Esophagus (tissue), 2 donors: ENCODE measurements at regions not wholly inside any gene's neighbourhood (a gene's known extent, or its start where the extent isn't known, plus 50 kb on each side); places are given as distances from the start of the nearest gene placed in this dataset.
"Not testable (repeated sequence)": the region's sequence is repeated elsewhere in the genome, so short reads cannot be mapped to it uniquely, and the experiment has no call there.

Experiments used
- H3K27ac ChIP-seq, 2 donors: one replicate each; pipeline ENCODE4 v1.5.1; 2013; ENCODE audit warnings: low read depth in 2 of 2, mild to moderate bottlenecking in 2 of 2, inconsistent platforms in 1 of 2, low read length in 1 of 2, moderate library complexity in 1 of 2
- H3K27me3 ChIP-seq, 2 donors: one replicate each; pipeline ENCODE4 v1.6.1; 2013; ENCODE audit warnings: low read length in 2 of 2, control low read depth in 1 of 2, mild to moderate bottlenecking in 1 of 2; ENCODE audit not compliant: insufficient read depth in 2 of 2, control insufficient read depth in 1 of 2
- H3K36me3 ChIP-seq, 2 donors: one replicate each; pipeline ENCODE4 v1.6.1; 2013; ENCODE audit warnings: low read length in 1 of 2; ENCODE audit not compliant: control insufficient read depth in 2 of 2, insufficient read depth in 2 of 2
- H3K4me1 ChIP-seq, 2 donors: one replicate each; pipeline ENCODE4 v1.6.1; 2013; ENCODE audit warnings: low read length in 1 of 2; ENCODE audit not compliant: control insufficient read depth in 2 of 2, insufficient read depth in 2 of 2
- H3K4me3 ChIP-seq, 2 donors: one replicate each; pipeline ENCODE4 v1.5.1; 2013; ENCODE audit warnings: low read length in 2 of 2, mild to moderate bottlenecking in 2 of 2, low read depth in 1 of 2, moderate library complexity in 1 of 2
- H3K9me3 ChIP-seq, 2 donors: one replicate each; pipeline ENCODE4 v1.6.1; 2013; ENCODE audit warnings: mild to moderate bottlenecking in 2 of 2, low read depth in 1 of 2, low read length in 1 of 2, moderate library complexity in 1 of 2; ENCODE audit not compliant: control insufficient read depth in 2 of 2, insufficient read depth in 1 of 2
- WGBS, 2 donors: extraction: QIAGEN DNeasy Blood & Tissue Kit; methylation state at CpG; one replicate each; pipeline ENCODE4 v1.1.7; 2013; 5-methylcytosine and 5-hydroxymethylcytosine counted together
- donor health status: healthy with polysubstance abuse.
- donor health status: Bipolar disorder and iron deficiency.

- H3K4me1 ChIP-seq, H3K9me3 ChIP-seq, H3K4me3 ChIP-seq, H3K27me3 ChIP-seq, H3K27ac ChIP-seq, H3K36me3 ChIP-seq: not testable (repeated sequence)
- WGBS, 2 donors = 86 to 97% methylated on average over 2 of the region's 2 CpGs
Measured at GRCh38 chr9:97150471-97150870, 111.5 kb upstream of the CTSV start.

- H3K27ac ChIP-seq, H3K36me3 ChIP-seq, H3K27me3 ChIP-seq, H3K9me3 ChIP-seq, H3K4me3 ChIP-seq, H3K4me1 ChIP-seq: not testable (repeated sequence)
- 76 to 84% methylated on average over 3 of the region's 3 CpGs for WGBS, 2 donors
Measured at GRCh38 chr9:97148428-97148827, 109.5 kb upstream of the CTSV start.

- not testable (repeated sequence) for H3K4me3 ChIP-seq, H3K36me3 ChIP-seq, H3K27ac ChIP-seq, H3K4me1 ChIP-seq, H3K9me3 ChIP-seq, H3K27me3 ChIP-seq
Measured at GRCh38 chr9:97145680-97146079, 106.7 kb upstream of the CTSV start.

GRCh38 chr9:97140566-97140965, 101.6 kb upstream of the CTSV start:
- no peak overlapping the region for H3K27ac ChIP-seq

GRCh38 chr9:97136421-97136820, 97.5 kb upstream of the CTSV start:
- WGBS, 2 donors = 68 to 73% methylated on average over 2 of the region's 2 CpGs
- Histone ChIP-seq H3K36me3 (no peaks in the 10 kb centered on the region), H3K27ac (no peak overlapping the region), H3K4me1 (no peaks in the 10 kb centered on the region), H3K4me3 (no peak overlapping the region), H3K9me3 (no peaks in the 10 kb centered on the region), H3K27me3 (no peaks in the 10 kb centered on the region)

More at GRCh38 chr9:97140566-97140965, 101.6 kb upstream of the CTSV start:
- Histone ChIP-seq H3K4me3 (no peak overlapping the region), H3K27me3 (no peaks in the 10 kb centered on the region), H3K4me1 (no peaks in the 10 kb centered on the region), H3K36me3 (no peaks in the 10 kb centered on the region), H3K9me3 (no peaks in the 10 kb centered on the region)
- WGBS, 2 donors = 48 to 59% methylated on average over 2 of the region's 2 CpGs

GRCh38 chr9:97133966-97134365, 95.0 kb upstream of the CTSV start:
- 86 to 94% methylated on average over 4 of the region's 4 CpGs for WGBS, 2 donors
- not testable (repeated sequence) for H3K27ac ChIP-seq, H3K36me3 ChIP-seq, H3K27me3 ChIP-seq, H3K9me3 ChIP-seq, H3K4me1 ChIP-seq, H3K4me3 ChIP-seq

- Histone ChIP-seq H3K4me1 (no peaks in the 10 kb centered on the region), H3K27ac (no peak overlapping the region), H3K4me3 (no peak overlapping the region), H3K36me3 (no peaks in the 10 kb centered on the region), H3K27me3 (no peaks in the 10 kb centered on the region), H3K9me3 (no peaks in the 10 kb centered on the region)
- WGBS, 2 donors = 79 to 84% methylated on average over 2 of the region's 2 CpGs
Measured at GRCh38 chr9:97132865-97133264, 93.9 kb upstream of the CTSV start.

- not testable (repeated sequence) for H3K36me3 ChIP-seq, H3K9me3 ChIP-seq, H3K27me3 ChIP-seq, H3K27ac ChIP-seq, H3K4me3 ChIP-seq, H3K4me1 ChIP-seq
- 93 to 96% methylated on average over 16 of the region's 16 CpGs for WGBS, 2 donors
Measured at GRCh38 chr9:97130864-97131263, 91.9 kb upstream of the CTSV start.

- not testable (repeated sequence) for H3K36me3 ChIP-seq, H3K4me3 ChIP-seq, H3K9me3 ChIP-seq, H3K4me1 ChIP-seq, H3K27ac ChIP-seq, H3K27me3 ChIP-seq
- 95 to 97% methylated on average over 23 to 27 of the region's 27 CpGs for WGBS, 2 donors
Measured at GRCh38 chr9:97130387-97130786, 91.4 kb upstream of the CTSV start.

GRCh38 chr9:97128919-97129318, 90.0 kb upstream of the CTSV start:
- no peak overlapping the region for H3K27ac ChIP-seq
- H3K4me3 ChIP-seq = no peak overlapping the region
- H3K9me3 ChIP-seq = no peaks in the 10 kb centered on the region
- no peaks in the 10 kb centered on the region for H3K36me3 ChIP-seq
- no peaks in the 10 kb centered on the region for H3K4me1 ChIP-seq
- 83 to 91% methylated on average over 3 of the region's 3 CpGs for WGBS, 2 donors
- H3K27me3 ChIP-seq = no peaks in the 10 kb centered on the region
